ENCODE measurements at regions not wholly inside any gene's neighbourhood (a gene's known extent, or its start where the extent isn't known, plus 50 kb on each side); places are given as distances from the start of the nearest gene placed in this dataset.

GRCh38 chr5:56314529-56314928 is 81.4 kb upstream of the ANKRD55 start:
- TF ChIP-seq POLR2AphosphoS5 (IDR thresholded peaks at IDR 0.05; ENCODE audit: low read depth, low read length) = no peak
- no peak for TF ChIP-seq POLR2A (IDR thresholded peaks at IDR 0.05; ENCODE audit: low read depth, low read length)
